OCI-LY3 (cell line): ENCODE measurements at regions not wholly inside any gene's neighbourhood (a gene's known extent, or its start where the extent isn't known, plus 50 kb on each side); places are given as distances from the start of the nearest gene placed in this dataset.

Experiments used
- H2AFZ ChIP-seq: fragments of 200-600, 300-600 bp; shearing (Covaris generic); 2 replicates; pipeline ENCODE4 v1.6.0; 2014; ENCODE audit warnings: antibody characterized with exemption, low read depth, low read length
- H3K27ac ChIP-seq: fragments of 200-600, 300-600 bp; sonication (generic); 2 replicates; pipeline ENCODE4 v1.5.1; 2014; ENCODE audit warnings: mild to moderate bottlenecking, low read length, moderate library complexity, mixed read lengths
- H3K27me3 ChIP-seq: fragments of 200-600, 300-600 bp; sonication (generic); 2 replicates; pipeline ENCODE4 v1.6.1; 2014; ENCODE audit warnings: low read depth, low read length, mixed read lengths
- H3K36me3 ChIP-seq: fragments of 200-600, 300-600 bp; sonication (generic); replicated peaks from 2 replicates; pipeline ENCODE3; 2014; ENCODE audit warnings: low read depth, low read length, mixed read lengths
- H3K4me1 ChIP-seq: fragments of 300-600, 200-600 bp; sonication (generic); 2 replicates; pipeline ENCODE4 v1.6.1; 2014; ENCODE audit warnings: low read length, mixed read lengths
- H3K4me2 ChIP-seq: fragments of 200-600, 300-600 bp; sonication (generic); 2 replicates; pipeline ENCODE4 v1.6.1; 2014; ENCODE audit warnings: low read length, mixed read lengths
- H3K4me3 ChIP-seq: fragments of 300-600, 200-600 bp; sonication (generic); 2 replicates; pipeline ENCODE4 v1.5.1; 2014; ENCODE audit warnings: antibody characterized with exemption, mild to moderate bottlenecking, low read length, moderate library complexity
- H3K79me2 ChIP-seq: fragments of 300-600, 200-600 bp; shearing (Covaris generic); 2 replicates; pipeline ENCODE4 v1.6.1; 2014; ENCODE audit warnings: mild to moderate bottlenecking, low read length, mixed read lengths
- H3K9ac ChIP-seq: fragments of 300-600, 200-600 bp; shearing (Covaris generic); 2 replicates; pipeline ENCODE4 v1.6.0; 2014; ENCODE audit warnings: mild to moderate bottlenecking, low read length, moderate library complexity
- H3K9me3 ChIP-seq: fragments of 200-600, 300-600 bp; shearing (Covaris generic); 2 replicates; pipeline ENCODE4 v1.6.1; 2014; ENCODE audit warnings: low read length, mixed read lengths; ENCODE audit not compliant: insufficient read depth
- H4K20me1 ChIP-seq: fragments of 200-600, 300-600 bp; sonication (generic); 2 replicates; pipeline ENCODE4 v1.6.1; 2016; ENCODE audit warnings: low read length, mixed read lengths; ENCODE audit not compliant: insufficient read depth
- EZH2phosphoT487 ChIP-seq: fragments of 200-600 bp; shearing (Covaris generic); IDR thresholded peaks from 2 replicates; pipeline ENCODE4 v1.6.1; 2018; ENCODE audit warnings: antibody characterized with exemption, mixed run types, low read depth
- TF ChIP-seq, protein P1 (sequence below): fragments of 200-600, 300-600 bp; sonication (generic); IDR thresholded peaks from 2 replicates; pipeline ENCODE4 v1.5.1; 2014; ENCODE audit warnings: antibody characterized with exemption, low read length, low read depth

DNA sequence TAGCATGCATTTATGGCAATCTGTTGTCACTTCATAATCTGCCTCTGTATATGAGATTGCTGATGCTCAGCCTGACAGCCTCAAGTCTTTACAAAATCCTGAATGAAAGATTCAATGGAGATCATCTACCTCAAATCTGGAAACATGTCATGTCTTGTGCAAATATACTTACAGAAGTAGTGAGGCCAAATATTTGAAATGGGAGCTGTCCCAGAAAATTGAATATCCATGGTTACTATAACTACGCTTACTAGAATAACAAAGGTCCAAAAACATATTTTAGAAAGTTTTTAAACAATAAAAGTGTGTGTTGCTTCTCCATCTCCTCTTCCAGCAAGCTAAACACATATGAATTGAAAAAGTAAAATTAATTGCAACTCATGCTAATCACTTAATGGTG is 133.2 kb upstream of the DPH6 start:
- H3K9me3 ChIP-seq = no peaks in the 10 kb centered on the region
- no peak overlapping the region for H3K4me3 ChIP-seq
- no peaks in the 10 kb centered on the region for H3K27me3 ChIP-seq
- no peak overlapping the region for H2AFZ ChIP-seq
- H3K4me1 ChIP-seq = no peaks in the 10 kb centered on the region
- H4K20me1 ChIP-seq = no peaks in the 10 kb centered on the region
- H3K9ac ChIP-seq = no peak overlapping the region
- TF ChIP-seq, protein P1, sequence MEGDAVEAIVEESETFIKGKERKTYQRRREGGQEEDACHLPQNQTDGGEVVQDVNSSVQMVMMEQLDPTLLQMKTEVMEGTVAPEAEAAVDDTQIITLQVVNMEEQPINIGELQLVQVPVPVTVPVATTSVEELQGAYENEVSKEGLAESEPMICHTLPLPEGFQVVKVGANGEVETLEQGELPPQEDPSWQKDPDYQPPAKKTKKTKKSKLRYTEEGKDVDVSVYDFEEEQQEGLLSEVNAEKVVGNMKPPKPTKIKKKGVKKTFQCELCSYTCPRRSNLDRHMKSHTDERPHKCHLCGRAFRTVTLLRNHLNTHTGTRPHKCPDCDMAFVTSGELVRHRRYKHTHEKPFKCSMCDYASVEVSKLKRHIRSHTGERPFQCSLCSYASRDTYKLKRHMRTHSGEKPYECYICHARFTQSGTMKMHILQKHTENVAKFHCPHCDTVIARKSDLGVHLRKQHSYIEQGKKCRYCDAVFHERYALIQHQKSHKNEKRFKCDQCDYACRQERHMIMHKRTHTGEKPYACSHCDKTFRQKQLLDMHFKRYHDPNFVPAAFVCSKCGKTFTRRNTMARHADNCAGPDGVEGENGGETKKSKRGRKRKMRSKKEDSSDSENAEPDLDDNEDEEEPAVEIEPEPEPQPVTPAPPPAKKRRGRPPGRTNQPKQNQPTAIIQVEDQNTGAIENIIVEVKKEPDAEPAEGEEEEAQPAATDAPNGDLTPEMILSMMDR = no peak
- TF ChIP-seq EZH2phosphoT487 = no peak
- H3K27ac ChIP-seq = no peak overlapping the region
- H3K79me2 ChIP-seq = no peaks in the 10 kb centered on the region
- H3K4me2 ChIP-seq = no peak overlapping the region
- H3K36me3 ChIP-seq = no peaks in the 10 kb centered on the region

DNA sequence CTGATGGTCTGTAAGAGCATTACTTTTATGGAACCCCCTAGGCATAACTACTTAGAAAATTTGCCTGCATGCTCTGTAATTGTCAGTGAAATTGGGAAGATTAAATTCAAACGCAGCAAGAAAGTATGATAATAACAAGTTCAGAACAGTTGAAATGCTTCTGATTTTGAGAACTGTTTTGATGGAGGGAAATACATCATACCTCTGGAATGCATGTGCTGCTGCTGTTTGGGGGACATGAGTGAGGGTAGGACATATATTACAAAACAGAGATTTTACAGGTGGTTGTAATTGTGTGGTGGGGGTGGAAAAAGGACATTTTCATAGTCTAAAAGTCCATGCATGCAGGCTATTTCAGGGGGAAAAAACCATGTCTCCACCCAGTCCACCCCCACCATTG is 135.0 kb upstream of the DPH6 start:
- no peak for TF ChIP-seq EZH2phosphoT487
- TF ChIP-seq, protein P1 = no peak
- no peaks in the 10 kb centered on the region for H4K20me1 ChIP-seq
- no peaks in the 10 kb centered on the region for H3K27me3 ChIP-seq
- no peaks in the 10 kb centered on the region for H3K4me1 ChIP-seq
- no peak overlapping the region for H3K27ac ChIP-seq
- no peaks in the 10 kb centered on the region for H3K79me2 ChIP-seq
- no peak overlapping the region for H3K4me2 ChIP-seq
- H2AFZ ChIP-seq = no peak overlapping the region
- H3K9me3 ChIP-seq = no peaks in the 10 kb centered on the region
- H3K36me3 ChIP-seq = no peaks in the 10 kb centered on the region
- H3K4me3 ChIP-seq = no peak overlapping the region
- H3K9ac ChIP-seq = no peak overlapping the region

- no peaks in the 10 kb centered on the region for H4K20me1 ChIP-seq
- H3K36me3 ChIP-seq = no peaks in the 10 kb centered on the region
- no peak overlapping the region for H3K27ac ChIP-seq
- TF ChIP-seq, protein P1 = no peak
- TF ChIP-seq EZH2phosphoT487 = no peak
- no peak overlapping the region for H3K4me3 ChIP-seq
- no peak overlapping the region for H2AFZ ChIP-seq
- no peaks in the 10 kb centered on the region for H3K4me1 ChIP-seq
- H3K4me2 ChIP-seq = no peak overlapping the region
- no peaks in the 10 kb centered on the region for H3K79me2 ChIP-seq
- no peaks in the 10 kb centered on the region for H3K9me3 ChIP-seq
- 0 out of 2 replicates have a peak, but pooled peaks cover 3% of the 10 kb centered on the region for H3K27me3 ChIP-seq
- H3K9ac ChIP-seq = no peak overlapping the region
Measured at GRCh38 chr15:35686347-35686746, 140.4 kb upstream of the DPH6 start.

DNA sequence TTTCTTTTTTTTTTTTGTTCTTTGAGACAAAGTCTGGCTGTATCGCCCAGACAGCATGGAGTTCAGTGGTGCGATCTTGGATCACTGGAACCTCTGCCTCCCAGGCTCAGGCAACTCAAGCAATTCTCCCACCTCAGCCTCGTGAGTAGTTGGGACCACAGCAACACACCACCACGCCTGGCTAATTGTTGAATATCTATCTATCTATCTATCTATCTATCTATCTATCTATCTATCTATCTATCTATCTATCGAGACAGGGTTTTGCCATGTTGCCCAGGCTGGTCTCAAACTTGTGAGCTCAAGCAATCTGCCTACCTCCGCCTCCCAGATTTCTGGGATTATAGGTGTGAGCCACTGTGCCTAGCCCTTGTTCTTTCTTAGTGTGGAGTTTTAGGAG is 143.3 kb upstream of the DPH6 start:
- Histone ChIP-seq H3K79me2 (no peaks in the 10 kb centered on the region), H4K20me1 (no peaks in the 10 kb centered on the region), H3K9me3 (no peaks in the 10 kb centered on the region), H3K4me2 (no peak overlapping the region), H3K27me3 (peaks cover 6% of the 10 kb centered on the region; the same call in 1 of the 2 replicates), H3K27ac (no peak overlapping the region), H3K4me3 (no peak overlapping the region), H3K36me3 (no peaks in the 10 kb centered on the region), H2AFZ (no peak overlapping the region), H3K4me1 (no peaks in the 10 kb centered on the region), H3K9ac (no peak overlapping the region)
- TF ChIP-seq EZH2phosphoT487 = no peak
- TF ChIP-seq, protein P1 = no peak
